HG02884 (cell line): ENCODE measurements at regions not wholly inside any gene's neighbourhood (a gene's known extent, or its start where the extent isn't known, plus 50 kb on each side); places are given as distances from the start of the nearest gene placed in this dataset.

Experiments used
- ATAC-seq: cut with Tn5 transposase; IDR thresholded peaks from one replicate; pipeline ENCODE4 v1.9.1; 2021; ENCODE audit warnings: mild to moderate bottlenecking, moderate library complexity; ENCODE audit not compliant: unreplicated experiment

- no peak for ATAC-seq
Measured at GRCh38 chr21:17987382-17988101, 168.4 kb upstream of the C21orf91 start.

GRCh38 chr21:17981060-17981740 lies 162.0 kb upstream of the C21orf91 start:
- no peak for ATAC-seq

- no peak for ATAC-seq
Measured at GRCh38 chr21:17979763-17980162, 160.6 kb upstream of the C21orf91 start.

GRCh38 chr21:17978895-17979294 lies 159.7 kb upstream of the C21orf91 start:
- ATAC-seq, result no peak

- no peak for ATAC-seq
Measured at GRCh38 chr21:17976691-17977090, 157.5 kb upstream of the C21orf91 start.

GRCh38 chr21:17976139-17976538 lies 157.0 kb upstream of the C21orf91 start:
- no peak for ATAC-seq

GRCh38 chr21:17967319-17967718 lies 148.2 kb upstream of the C21orf91 start:
- no peak for ATAC-seq

GRCh38 chr21:17964716-17965115 lies 145.6 kb upstream of the C21orf91 start:
- ATAC-seq, result no peak

GRCh38 chr21:17964199-17964598 lies 145.0 kb upstream of the C21orf91 start:
- ATAC-seq, result no peak

GRCh38 chr21:17950591-17950990 lies 131.4 kb upstream of the C21orf91 start:
- ATAC-seq, result no peak

- ATAC-seq, result no peak
Measured at GRCh38 chr21:17949421-17949820, 130.3 kb upstream of the C21orf91 start.

GRCh38 chr21:17947531-17947930 lies 128.4 kb upstream of the C21orf91 start:
- ATAC-seq, result no peak

GRCh38 chr21:17931080-17931479 lies 111.9 kb upstream of the C21orf91 start:
- ATAC-seq, result peak; percentile 64

- ATAC-seq, result no peak
Measured at GRCh38 chr21:17930093-17930492, 110.9 kb upstream of the C21orf91 start.

- ATAC-seq, result no peak
Measured at GRCh38 chr21:17929510-17929909, 110.4 kb upstream of the C21orf91 start.

- ATAC-seq, result no peak
Measured at GRCh38 chr21:17925899-17926298, 106.7 kb upstream of the C21orf91 start.

GRCh38 chr21:17925000-17925610 lies 105.9 kb upstream of the C21orf91 start:
- ATAC-seq, result peak; percentile 88

GRCh38 chr21:17921579-17922530 lies 102.7 kb upstream of the C21orf91 start:
- ATAC-seq, result no peak

GRCh38 chr21:17915976-17916375 lies 96.8 kb upstream of the C21orf91 start:
- no peak for ATAC-seq

GRCh38 chr21:17911628-17912027 lies 92.5 kb upstream of the C21orf91 start:
- ATAC-seq, result no peak
